ENCODE measurements at regions not wholly inside any gene's neighbourhood (a gene's known extent, or its start where the extent isn't known, plus 50 kb on each side); places are given as distances from the start of the nearest gene placed in this dataset.
"Not testable (repeated sequence)": the region's sequence is repeated elsewhere in the genome, so short reads cannot be mapped to it uniquely, and the experiment has no call there.

DNA sequence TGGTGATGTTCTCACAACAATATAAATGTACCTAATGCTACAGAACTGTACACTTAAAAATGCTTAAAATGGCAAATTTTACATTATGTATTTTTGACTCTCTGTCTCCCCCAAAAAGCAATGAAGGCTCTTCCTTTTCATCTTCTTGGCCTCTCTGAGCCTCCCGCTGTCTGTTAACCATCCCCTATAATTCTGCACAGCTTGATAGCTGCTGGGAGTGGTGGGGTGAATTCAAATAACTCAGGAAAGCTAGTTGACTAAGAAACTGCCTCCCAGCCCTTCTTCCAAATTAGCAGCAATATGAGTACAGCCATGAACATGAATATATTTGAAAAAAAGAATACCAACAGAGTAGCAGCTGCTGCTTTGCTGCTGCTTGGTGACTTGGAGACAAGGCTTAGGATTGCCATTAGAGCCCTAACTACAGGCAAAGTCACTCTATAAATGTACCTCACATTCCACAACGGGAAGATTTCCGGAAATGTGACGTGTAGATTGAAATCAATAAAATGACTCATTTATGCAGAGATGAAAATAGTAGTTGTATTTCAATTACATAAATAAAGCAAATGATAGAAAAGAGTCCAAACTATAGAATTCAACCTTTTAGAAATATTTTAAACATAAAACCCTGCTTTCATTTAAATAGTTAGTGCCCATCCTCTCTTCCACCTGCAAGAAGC lies 200.1 kb upstream of the HEY2 start:
- peak; percentile 18 for DNase-seq

DNA sequence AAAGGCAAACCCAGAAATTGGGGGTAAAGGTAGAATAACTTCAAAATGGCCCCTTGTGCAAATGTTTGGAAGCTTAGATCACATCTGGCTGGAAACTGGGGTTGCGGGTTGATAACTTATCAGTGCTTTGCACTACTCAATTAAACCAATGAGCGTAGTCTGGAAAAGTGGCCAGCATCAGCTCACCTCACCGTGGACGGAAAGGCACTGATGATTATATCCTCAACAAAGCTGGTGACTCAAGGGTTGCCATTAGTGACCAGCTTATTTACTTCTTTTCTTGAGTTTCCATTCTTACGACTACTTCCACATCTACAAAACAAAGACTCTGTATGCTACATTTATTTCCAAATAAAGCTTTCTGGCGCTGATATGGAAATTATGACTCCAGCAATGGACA lies 198.5 kb upstream of the HEY2 start:
- no peak for DNase-seq

DNA sequence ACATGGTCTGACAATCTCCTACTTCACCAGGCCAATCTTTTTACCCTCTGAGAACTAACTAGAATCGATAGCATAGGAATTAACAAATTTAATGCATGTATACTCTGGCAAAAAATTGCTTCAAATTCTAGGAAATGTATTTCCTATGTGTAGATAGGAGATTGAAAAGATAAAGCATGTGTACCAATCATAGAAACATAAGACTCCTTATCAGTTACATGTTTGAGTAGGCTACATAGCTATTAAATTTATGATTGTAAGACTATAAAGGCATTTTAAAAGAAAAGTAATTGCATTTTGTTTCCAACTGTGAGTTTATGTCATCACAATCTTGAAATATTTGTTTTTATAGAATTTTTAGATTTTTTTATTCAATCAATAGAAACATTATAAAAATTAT lies 196.6 kb upstream of the HEY2 start:
- no peak for DNase-seq

DNA sequence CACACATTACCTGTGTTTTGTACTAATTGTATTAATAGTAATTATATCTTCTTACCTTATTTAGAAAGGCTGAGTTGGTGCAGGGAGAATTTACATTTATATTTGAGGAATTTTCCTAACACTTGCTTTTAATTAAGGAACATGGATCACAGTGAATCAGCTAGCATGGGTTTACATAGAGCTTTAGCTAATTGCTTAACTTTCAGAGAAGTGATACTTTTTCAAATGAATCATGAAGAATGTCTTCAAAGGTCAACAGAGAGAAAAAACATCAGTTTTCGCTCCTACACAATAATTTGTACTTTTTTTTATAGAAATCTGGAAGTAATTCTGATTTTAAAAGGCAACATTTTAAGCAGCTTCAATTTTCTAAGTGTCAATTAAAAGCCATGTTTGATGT lies 195.0 kb upstream of the HEY2 start:
- DNase-seq, result no peak

DNA sequence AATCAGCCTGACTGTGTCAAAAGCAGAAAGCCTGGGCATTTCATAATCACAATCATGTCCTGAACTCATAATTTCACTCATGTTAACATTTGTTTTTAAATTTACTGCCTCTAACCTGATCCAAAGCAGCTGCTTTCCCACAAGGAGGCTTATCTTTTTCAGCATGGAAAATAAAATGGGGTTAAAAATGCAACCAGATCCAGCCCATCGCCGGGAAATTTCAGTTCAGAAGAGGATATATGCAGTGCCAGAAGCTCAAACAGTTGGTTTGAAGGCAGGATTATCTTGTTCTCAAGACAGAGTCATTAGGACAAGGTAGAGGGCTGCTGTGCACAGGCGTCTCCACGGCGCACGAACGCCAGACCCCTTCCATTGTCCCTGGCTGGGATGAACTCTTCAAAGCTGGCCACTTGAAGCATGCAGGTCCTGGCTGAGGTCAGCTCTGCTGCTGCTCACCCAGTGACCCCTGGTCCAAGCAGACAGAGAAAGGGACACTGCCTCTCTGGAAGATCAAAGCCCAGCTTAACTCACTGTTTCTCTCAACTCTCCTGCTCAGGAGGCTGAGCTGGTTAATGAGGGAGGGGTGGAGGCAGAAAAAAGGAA lies 191.1 kb upstream of the HEY2 start:
- DNase-seq, result no peak

DNA sequence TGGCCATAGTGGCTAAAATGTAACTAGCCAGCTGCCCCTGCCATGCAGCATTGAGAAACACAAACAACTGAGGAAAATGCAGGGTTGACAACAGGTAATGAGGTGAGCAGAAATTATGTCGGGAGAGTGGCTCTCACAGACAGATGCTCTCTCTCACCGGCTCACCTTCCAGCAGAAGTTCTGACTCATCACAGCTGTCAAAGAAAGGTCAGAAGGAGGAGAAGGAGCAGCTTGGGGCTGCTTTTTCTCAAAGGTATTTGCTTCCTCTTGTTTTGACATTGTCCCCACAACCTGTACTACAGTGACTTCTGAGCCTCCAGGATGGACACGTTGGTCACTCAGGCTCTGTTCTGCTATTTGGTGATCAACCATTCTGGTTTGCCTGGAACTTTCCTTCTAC lies 190.5 kb upstream of the HEY2 start:
- DNase-seq, result no peak

DNA sequence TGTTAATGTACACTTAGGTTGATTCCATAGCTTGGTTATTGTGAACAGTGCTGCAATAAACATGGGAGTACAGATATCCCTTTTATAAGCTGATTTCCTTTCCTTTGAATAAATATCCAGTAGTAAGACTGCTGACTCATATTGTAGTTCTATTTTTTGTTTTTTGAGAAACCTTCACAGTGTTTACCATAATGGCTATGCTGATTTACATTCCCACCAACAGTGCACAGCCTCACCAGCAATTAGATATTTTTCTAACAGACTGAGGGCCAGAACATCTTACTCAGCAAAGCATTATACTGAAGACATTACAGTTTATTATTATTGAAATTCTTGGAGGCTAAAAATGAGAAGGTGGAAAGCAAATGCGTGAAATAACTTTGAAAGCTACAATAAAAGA lies 187.3 kb upstream of the HEY2 start:
- no peak for DNase-seq

DNA sequence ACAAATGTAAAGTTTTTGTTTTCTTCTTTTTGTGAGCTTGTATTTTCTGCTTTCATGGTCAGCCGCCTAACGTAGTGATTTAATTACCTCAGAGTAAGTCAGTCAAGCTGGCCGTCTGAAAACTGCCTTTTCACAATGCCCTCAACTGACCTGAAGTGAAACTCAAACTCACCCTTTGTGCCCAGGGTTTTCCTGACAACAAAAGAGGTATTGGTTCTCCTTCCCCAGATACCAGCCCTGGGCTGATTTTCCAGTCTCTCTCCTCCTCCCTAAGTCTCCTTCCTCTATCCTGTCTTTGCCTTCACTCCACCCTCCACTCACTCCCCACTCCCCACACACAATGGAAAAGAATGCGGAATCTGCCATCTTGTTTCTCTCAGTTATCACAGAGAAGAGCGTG lies 184.5 kb upstream of the HEY2 start:
- DNase-seq, result no peak

DNA sequence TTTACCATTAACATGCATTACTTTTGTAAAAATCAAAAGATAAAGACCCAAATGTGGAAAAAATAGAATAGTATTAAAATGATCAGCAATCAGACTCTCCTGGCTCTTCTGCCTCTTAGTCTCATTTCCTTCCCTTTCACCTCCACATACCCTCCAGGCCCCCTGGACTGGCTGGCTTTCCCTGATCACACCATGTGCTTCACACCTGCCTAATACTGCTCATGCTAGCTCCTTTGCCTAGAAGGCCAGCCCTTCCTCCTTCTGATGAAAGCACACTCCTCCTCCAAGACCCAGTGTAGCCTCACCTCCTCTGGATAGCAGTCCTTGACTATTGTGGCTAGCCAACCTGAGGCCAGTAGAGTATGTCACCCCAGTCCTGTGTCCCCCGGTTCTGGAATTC lies 182.0 kb upstream of the HEY2 start:
- no peak for DNase-seq

DNA sequence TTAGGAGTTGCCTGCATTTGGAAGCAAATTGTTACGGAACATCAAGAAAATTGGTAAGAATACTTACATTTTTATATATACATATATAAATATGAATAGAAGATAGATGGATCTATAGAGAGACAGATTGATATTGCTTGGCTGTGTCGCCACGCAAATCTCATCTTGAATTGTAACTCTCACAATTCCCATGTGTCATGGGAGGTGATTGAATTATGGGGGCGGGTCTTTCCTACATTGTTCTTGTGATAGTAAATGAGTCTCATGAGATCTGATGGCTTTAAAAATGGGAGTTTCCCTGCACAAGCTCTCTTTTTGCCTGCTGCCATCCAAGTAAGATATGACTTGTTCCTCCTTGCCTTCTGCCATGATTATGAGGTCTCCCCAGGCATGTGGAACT lies 180.8 kb upstream of the HEY2 start:
- DNase-seq, result no peak

DNA sequence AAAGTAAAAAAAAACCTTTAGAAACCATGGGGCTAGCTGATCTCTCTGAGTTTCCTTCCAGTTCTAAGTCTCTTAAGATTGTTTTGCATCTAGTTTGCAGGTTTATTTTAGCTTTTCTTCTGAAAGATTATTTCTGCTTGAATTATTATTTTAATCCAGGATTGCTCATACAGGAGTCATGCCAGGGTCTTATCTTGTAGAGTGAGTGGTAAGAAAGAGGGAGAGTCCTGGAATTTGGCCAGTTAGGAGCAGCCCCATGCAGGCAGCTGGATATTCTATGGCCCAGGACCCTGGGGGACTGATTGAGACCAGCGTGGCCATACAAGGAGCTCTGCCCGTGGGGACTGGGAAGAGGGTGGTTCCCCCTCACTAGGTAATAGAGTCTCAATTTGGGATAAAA lies 178.9 kb upstream of the HEY2 start:
- DNase-seq, result no peak

DNA sequence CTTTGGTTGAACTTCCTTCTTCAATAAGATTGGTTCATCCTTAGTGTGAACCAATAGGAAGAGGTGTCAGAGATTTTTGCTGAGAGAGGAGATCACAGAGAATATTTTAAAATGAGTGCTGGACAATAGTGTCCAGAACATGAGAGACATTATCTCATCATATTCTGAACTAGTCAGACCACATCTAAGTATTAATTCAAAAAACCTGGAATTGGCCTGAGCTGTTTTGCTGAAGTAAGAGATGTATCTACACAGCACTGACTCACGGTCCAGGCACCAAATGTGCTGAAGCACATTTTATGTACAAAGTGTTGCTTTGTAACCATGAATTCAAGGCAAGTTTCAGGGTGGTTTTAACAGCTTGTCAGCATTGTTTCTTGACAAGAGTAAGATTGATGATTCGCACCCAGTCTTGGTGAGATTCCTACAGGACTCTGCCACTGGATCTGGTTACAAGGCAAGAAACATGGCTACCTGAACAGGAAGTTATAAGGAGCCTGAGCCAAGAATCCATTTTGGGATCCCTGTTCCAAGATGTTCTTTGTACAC lies 178.2 kb upstream of the HEY2 start:
- no peak for DNase-seq

DNA sequence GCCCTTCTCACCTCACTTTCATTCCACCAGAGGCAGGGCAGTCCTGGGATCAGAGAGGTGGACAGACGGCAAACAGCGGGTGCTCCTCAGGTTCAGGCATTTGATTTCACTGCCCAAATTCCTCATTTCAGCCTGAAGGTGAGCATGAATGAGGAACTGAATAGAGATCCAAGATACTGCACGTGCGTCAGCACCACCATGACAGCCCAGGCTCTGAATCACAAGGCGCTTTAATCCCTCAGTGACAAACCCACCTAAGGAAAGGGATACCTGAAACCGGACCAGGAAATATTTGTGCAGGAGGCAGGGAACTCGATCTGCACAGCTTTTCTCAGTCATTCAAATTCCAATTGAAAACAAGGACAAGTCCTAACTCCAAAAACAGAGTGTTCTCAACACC lies 174.8 kb upstream of the HEY2 start:
- DNase-seq, result no peak

DNA sequence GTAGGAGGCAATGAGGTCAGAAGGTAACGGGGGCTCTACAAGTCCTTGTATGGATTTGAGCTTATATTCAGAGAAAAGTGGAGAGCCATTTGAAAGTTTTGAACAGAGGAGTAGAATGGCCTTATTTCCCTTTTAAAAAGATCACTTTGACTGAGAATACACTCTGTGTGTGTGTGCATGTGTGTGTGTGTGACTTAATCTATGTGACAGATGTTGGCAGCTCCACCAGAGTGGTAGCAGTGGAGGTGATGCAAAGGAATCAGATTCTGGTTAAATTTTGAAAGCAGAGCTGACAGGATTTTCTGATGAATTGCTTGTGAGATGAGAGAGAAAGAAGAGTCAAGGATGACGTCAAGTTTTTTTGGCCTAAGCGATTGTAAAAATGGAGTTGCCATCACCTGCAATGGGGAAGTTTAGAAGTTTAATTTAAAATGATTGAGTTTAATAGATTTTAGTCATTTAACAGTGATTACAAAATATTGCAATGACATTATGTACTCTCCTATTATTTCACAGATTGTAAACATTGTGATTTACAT lies 172.2 kb upstream of the HEY2 start:
- no peak for DNase-seq

DNA sequence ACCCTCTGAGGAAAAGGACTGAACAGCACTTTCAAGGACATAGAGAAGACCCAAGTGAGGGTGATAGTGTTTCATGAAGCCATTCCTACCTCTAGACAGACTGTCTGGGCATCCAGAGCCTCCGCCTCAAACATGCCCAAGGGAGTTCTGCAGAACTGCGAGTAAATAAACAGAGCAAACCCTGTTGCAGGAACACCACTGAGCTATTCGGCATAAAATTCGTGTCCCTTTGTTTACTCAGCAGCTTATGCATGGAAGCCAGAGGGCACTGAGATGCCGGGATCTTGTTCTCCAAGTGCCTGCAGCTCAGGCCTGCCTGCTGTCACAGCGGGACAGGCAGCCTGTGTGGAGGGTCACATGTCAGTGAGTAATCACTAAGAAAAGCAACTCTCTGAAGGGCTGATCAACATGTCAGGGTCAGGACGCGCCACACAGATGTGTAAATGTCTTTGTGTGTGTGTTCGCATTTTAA lies 164.9 kb upstream of the HEY2 start:
- DNase-seq, result no peak

DNA sequence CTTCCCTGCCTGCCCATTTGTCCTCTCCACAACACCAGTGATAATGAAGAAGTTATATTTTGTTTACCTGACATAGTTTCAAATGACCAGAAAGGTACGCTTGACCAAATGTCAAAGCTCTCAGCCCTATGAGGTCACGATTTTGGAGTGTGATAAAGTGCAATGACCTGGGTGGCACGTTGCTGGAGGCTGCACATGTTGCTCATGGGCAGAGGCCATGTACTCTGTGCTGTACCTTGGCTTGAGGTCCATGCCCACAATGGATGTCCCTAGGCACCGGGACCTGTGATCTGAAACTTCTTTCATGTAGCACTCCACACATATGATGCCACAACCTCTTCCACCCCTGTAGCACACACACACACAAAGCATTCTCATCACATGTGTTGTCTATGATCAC lies 164.0 kb upstream of the HEY2 start:
- no peak for DNase-seq

DNA sequence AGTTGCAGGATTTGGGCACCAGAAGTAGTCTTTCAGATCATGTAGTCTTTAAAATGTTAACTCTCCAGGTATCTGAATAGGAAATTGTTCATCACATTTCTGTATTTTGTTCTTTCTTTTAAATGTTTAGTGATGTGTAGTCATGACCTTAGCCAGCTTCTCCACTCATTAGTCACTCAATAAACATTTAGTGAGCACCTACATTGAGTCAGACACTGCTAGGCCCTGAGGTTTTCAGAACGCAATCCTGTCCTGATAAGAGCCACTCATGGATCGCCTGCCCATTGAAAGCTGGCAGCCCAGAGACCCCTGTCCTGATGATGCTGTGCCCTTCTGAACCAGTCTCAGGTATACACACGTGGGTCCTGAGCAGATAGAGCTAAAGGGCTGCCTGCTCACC lies 163.4 kb upstream of the HEY2 start:
- DNase-seq, result no peak

DNA sequence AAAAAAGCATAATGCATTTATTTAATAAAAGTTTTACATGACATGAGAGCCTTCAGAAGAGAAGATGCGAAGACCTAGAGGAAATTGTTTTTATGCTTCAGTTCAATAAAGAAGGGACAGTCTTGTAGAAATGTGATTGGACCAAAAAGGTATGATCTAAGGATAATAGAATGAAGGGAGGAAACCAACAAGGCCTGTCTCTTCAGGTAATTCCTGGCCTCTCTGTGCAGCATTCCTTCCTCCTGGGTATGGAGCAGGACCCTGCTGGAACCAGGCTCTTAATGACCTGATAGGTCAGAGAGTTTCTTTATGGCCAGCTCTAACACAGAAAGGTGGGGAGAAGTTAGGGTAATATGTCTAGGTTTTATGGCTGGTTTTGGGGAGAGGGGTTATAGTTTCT lies 162.8 kb upstream of the HEY2 start:
- no peak for DNase-seq

DNA sequence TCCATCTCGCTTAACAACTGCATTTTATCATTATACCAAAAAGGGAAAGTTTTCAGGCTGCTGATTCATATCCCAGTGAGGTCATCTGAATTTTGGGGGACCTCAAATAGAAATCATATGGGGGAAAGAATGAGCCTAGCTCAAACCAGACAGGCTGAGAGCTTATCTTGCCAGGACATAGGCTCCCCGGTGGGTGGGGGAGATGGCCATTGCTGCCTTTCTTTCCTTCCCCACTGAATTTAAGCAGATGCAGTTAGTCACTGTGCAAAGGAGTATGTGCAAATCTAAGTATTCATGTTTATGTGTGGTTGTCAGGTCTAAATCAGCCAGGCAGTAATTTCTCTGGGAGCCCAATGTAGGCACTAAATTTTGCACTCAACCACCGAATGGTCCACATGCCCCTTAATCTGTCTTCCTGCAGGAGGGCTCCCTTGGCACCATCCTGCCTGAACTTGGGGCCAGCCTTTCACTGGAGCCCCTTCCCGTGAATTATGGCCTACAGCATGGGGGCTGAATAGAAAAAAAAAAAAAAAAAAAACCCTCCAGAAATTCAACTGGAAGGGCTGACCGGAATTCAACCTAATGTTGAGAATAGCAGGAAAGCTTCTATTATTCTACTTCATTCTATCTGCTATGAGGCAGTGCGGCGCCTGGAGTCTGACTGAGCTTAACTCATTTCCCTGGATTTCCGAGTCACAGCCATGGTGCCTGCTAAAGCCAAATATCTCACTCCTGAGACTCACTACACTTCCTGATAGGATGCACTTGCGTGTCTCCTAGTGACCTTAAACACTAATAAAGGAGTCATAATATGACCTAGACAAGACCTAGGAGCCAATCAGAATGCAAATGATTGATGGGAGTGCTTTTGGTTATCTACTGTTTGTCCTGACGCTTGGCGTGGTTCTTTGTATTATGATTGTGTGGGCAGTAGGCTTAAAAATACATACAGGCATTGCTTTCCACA lies 161.5 kb upstream of the HEY2 start:
- DNase-seq, result peak; percentile 86

DNA sequence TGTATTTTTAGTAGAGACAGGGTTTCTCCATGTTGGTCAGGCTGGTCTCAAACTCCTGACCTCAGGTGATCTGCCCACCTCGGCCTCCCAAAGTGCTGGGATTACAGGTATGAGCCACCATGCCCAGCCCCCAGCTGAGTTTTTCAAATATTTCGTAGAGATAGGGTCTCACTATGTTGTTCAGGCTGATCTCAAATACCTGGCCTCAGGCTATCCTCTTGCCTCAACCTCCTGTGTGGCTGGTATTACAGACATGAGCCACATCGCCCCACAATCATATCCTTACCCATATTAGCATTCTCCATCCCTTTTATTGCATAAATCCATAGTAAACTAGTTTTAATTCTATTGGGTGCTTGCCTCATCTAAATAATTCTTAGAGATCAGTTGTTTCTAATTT lies 157.6 kb upstream of the HEY2 start:
- DNase-seq, result not testable (repeated sequence)

DNA sequence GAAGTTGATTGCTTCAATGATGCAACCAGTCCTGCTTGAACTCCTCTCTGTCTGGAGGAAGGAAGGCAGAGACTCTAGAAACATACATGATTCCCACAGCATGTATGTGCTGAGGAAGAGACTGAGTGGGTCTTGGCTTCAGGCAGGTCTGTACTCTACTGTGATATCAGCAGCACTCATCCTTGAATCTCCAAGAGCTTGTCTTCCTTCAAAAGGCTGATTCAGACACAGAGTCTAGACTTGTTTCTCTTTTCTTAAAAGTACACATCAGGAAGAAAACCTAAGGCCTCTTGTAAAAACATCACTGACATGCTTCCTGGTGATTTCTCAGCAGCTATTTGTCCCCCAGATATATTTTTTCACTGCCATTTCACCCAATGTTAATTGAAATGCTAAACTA lies 155.7 kb upstream of the HEY2 start:
- DNase-seq, result no peak

DNA sequence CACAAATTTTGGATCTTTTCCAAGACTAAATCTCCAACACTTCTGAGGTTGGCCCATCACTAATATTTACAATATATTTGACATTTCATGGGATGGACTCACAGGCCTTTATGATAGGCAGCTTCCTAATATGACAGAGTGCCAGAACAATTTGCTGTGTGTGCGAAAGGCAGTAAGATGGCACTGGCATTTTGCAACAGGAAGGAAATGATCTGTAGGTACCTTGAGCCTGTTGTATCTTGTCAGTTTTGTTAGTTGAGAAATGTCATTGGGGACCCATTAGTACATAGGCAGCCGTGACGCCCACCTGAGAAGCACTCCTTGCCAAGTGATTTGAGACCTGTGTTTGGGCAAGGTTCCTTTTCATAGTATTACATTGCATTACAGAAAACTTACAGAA lies 153.4 kb upstream of the HEY2 start:
- no peak for DNase-seq
